Caco-2 (cell line): ENCODE measurements at regions not wholly inside any gene's neighbourhood (a gene's known extent, or its start where the extent isn't known, plus 50 kb on each side); places are given as distances from the start of the nearest gene placed in this dataset.
"Not testable (repeated sequence)": the region's sequence is repeated elsewhere in the genome, so short reads cannot be mapped to it uniquely, and the experiment has no call there.

Experiments
- BruUV-seq: library from RNA; stranded (reverse); fragments of 400-500 nt; replicated peaks from 2 replicates; lab custom pipeline; 2021; lab: Mats Ljungman, UMichigan
- CTCF ChIA-PET: fragments of 300-600 bp; sonication (Branson Sonifier 250); formaldehyde crosslinking; loops from one replicate; lab custom pipeline; 2022; ENCODE audit warnings: antibody characterized with exemption; lab: Charles Lee
- POLR2A ChIA-PET: fragments of 300-600 bp; sonication (Branson Sonifier 250); formaldehyde crosslinking; loops from one replicate; lab custom pipeline; 2022; ENCODE audit warnings: antibody characterized with exemption; lab: Charles Lee
- DNase-seq, 2 experiments: peaks; one replicate each; pipeline versions ENCODE4 v3.0.0 to v3.0.0-alpha.2; 2020 to 2022
- H3K27me3 ChIP-seq: replicated peaks from 2 replicates; pipeline ENCODE4 v1.6.0; 2011; ENCODE audit warnings: low read length; ENCODE audit not compliant: control insufficient read depth, insufficient read depth
- H3K36me3 ChIP-seq: 2 replicates; pipeline ENCODE4 v1.5.1; 2011; ENCODE audit warnings: low read length; ENCODE audit not compliant: control insufficient read depth, insufficient read depth
- H3K4me1 ChIP-seq: fragments of 250-450 bp; sonication (Bioruptor Pico); 2 replicates; pipeline ENCODE4 v1.5.1; 2020; ENCODE audit warnings: mild to moderate bottlenecking
- H3K4me3 ChIP-seq: 2 replicates; pipeline ENCODE4 v1.5.1; 2011; ENCODE audit warnings: low read depth, mild to moderate bottlenecking, control low read depth, low read length
- H3K9me3 ChIP-seq: fragments of 250-450 bp; sonication (Bioruptor Pico); 2 replicates; pipeline ENCODE4 v1.5.1; 2020; ENCODE audit warnings: mild to moderate bottlenecking, moderate library complexity
- H3K27ac Mint-ChIP-seq: one replicate; pipeline ENCODE4 v1.8.0; 2022; ENCODE audit warnings: mixed read lengths; ENCODE audit not compliant: unreplicated experiment
- H3K27me3 Mint-ChIP-seq: one replicate; pipeline ENCODE4 v1.8.0; 2022; ENCODE audit warnings: mixed read lengths; ENCODE audit not compliant: insufficient read depth, unreplicated experiment
- H3K36me3 Mint-ChIP-seq: one replicate; pipeline ENCODE4 v1.8.0; 2022; ENCODE audit warnings: mild to moderate bottlenecking, mixed read lengths; ENCODE audit not compliant: insufficient read depth, unreplicated experiment
- H3K4me1 Mint-ChIP-seq: one replicate; pipeline ENCODE4 v1.8.0; 2022; ENCODE audit warnings: low read depth, mixed read lengths; ENCODE audit not compliant: unreplicated experiment
- H3K4me3 Mint-ChIP-seq: one replicate; pipeline ENCODE4 v1.8.0; 2022; ENCODE audit warnings: mild to moderate bottlenecking, moderate library complexity, mixed read lengths; ENCODE audit not compliant: unreplicated experiment
- H3K9me3 Mint-ChIP-seq: one replicate; pipeline ENCODE4 v1.8.0; 2022; ENCODE audit warnings: mixed read lengths; ENCODE audit not compliant: unreplicated experiment
- intact Hi-C: fragments of 100-400 bp; cut with micrococcal nuclease; formaldehyde crosslinking; loops from one replicate; pipeline ENCODE4 v1.10.0; 2022; ENCODE audit not compliant: unreplicated experiment

DNA sequence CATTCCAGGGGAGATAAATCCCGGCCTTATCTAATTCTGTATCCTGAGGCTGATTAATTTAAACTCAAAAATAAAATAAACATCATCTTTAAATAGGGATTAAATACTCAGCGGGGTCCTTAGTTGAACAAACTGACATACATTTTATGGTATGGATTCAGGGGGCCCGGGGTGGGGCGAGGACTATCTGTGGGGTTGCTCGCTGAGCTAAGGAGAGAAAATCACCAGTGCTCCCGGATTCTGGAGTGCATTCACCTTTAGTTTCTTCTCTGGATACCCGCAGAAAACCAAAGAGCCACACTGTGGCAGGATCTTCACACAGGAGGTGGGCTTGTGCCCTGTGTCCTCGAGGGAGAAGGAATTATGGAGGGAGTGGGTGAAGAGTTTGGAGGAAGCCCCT, 3949.9 kb upstream of the OR11H1 start:
- intact Hi-C loops, DNase-seq, H3K4me1 ChIP-seq, H3K36me3 Mint-ChIP-seq, H3K27ac Mint-ChIP-seq, CTCF ChIA-PET, H3K27me3 Mint-ChIP-seq, H3K4me1 Mint-ChIP-seq, H3K4me3 ChIP-seq, H3K9me3 ChIP-seq, H3K36me3 ChIP-seq, BruUV-seq, H3K27me3 ChIP-seq, POLR2A ChIA-PET, H3K4me3 Mint-ChIP-seq: not testable (repeated sequence)
- H3K9me3 Mint-ChIP-seq: peaks cover 59% of the 10 kb centered on the region

GRCh38 chr22:11578551-11578950, 3949.4 kb upstream of the OR11H1 start:
- H3K9me3 Mint-ChIP-seq: peaks cover 64% of the 10 kb centered on the region
- H3K4me1 ChIP-seq, H3K27me3 ChIP-seq, BruUV-seq, H3K36me3 Mint-ChIP-seq, DNase-seq, H3K9me3 ChIP-seq, POLR2A ChIA-PET, CTCF ChIA-PET, H3K27me3 Mint-ChIP-seq, H3K4me3 ChIP-seq, H3K4me3 Mint-ChIP-seq, H3K36me3 ChIP-seq, H3K27ac Mint-ChIP-seq, intact Hi-C loops, H3K4me1 Mint-ChIP-seq: not testable (repeated sequence)

GRCh38 chr22:11582048-11582447, 3945.9 kb upstream of the OR11H1 start:
- H3K27me3 Mint-ChIP-seq, H3K27me3 ChIP-seq, H3K36me3 Mint-ChIP-seq, H3K4me3 Mint-ChIP-seq, H3K4me3 ChIP-seq, CTCF ChIA-PET, H3K9me3 ChIP-seq, H3K4me1 Mint-ChIP-seq, DNase-seq, H3K4me1 ChIP-seq, POLR2A ChIA-PET, H3K27ac Mint-ChIP-seq, H3K36me3 ChIP-seq, intact Hi-C loops, BruUV-seq: not testable (repeated sequence)
- peaks cover 63% of the 10 kb centered on the region for H3K9me3 Mint-ChIP-seq

GRCh38 chr22:11584231-11584630, 3943.8 kb upstream of the OR11H1 start:
- H3K36me3 Mint-ChIP-seq, H3K27ac Mint-ChIP-seq, intact Hi-C loops, DNase-seq, H3K4me3 Mint-ChIP-seq, BruUV-seq, H3K4me3 ChIP-seq, H3K27me3 ChIP-seq, H3K4me1 ChIP-seq, POLR2A ChIA-PET, H3K36me3 ChIP-seq, H3K4me1 Mint-ChIP-seq, CTCF ChIA-PET, H3K9me3 ChIP-seq, H3K27me3 Mint-ChIP-seq: not testable (repeated sequence)
- H3K9me3 Mint-ChIP-seq: peaks cover 55% of the 10 kb centered on the region

DNA sequence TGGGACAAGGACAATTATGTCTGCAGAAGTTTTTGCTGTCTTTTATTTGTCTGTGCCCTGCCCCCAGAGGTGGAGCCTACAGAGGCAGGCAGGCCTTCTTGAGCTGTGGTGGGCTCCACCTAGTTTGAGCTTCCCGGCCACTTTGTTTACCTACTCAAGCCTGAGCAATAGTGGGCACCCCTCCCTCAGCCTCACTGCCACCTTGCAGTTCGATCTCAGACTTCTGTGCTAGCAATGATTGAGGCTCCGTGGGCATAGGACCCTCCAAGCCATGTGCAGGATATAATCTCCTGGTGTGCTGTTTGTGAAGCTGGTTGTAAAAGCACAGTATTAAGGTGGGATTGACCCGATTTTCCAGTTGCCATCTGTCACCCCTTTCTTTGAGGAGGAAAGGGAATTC, 3933.4 kb upstream of the OR11H1 start:
- H3K4me3 ChIP-seq, H3K27me3 Mint-ChIP-seq, BruUV-seq, H3K9me3 ChIP-seq, H3K27me3 ChIP-seq, intact Hi-C loops, DNase-seq, H3K27ac Mint-ChIP-seq, H3K36me3 Mint-ChIP-seq, CTCF ChIA-PET, H3K4me1 ChIP-seq, H3K4me1 Mint-ChIP-seq, H3K36me3 ChIP-seq, H3K4me3 Mint-ChIP-seq, POLR2A ChIA-PET: not testable (repeated sequence)
- peaks cover 42% of the 10 kb centered on the region for H3K9me3 Mint-ChIP-seq

DNA sequence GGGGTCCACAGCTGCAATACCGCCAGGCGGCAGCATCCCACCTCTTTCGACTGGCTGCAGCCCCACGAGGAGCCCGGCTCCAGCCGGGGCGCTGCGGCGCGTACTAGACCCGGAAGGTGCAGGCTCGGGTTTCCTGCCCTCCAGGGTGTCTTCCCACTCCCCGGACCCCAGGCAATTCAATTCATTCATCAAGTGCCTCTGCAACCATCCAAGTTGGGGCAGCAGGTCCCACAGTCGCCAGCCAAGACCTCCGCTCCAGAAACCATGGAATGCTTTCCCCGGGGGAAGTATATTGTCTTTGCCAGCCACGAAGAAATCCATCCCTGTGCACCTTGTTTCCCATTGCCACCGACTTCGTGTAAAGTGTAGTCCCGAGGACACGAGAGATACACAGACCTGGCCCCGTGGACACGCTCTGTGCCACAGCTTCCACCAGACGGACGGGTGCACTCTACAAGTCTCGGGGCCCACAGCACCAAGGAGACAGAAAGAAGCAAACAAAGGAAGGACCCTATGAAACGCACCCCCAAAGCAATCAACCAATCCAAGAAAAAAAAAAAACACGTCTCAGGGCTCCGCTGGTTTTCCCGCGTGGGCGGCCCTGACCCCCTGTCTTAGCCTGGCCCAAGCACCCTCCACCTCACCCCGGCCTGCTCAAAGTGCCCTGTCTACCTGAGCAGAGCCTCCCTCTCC, 3930.2 kb upstream of the OR11H1 start:
- H3K4me1 Mint-ChIP-seq, H3K27ac Mint-ChIP-seq, DNase-seq, CTCF ChIA-PET, intact Hi-C loops, POLR2A ChIA-PET, H3K4me3 ChIP-seq, H3K36me3 ChIP-seq, H3K9me3 ChIP-seq, H3K4me1 ChIP-seq, BruUV-seq, H3K36me3 Mint-ChIP-seq, H3K4me3 Mint-ChIP-seq, H3K27me3 ChIP-seq, H3K27me3 Mint-ChIP-seq: not testable (repeated sequence)
- peaks cover 25% of the 10 kb centered on the region for H3K9me3 Mint-ChIP-seq
